ENCODE measurements at regions not wholly inside any gene's neighbourhood (a gene's known extent, or its start where the extent isn't known, plus 50 kb on each side); places are given as distances from the start of the nearest gene placed in this dataset.

DNA sequence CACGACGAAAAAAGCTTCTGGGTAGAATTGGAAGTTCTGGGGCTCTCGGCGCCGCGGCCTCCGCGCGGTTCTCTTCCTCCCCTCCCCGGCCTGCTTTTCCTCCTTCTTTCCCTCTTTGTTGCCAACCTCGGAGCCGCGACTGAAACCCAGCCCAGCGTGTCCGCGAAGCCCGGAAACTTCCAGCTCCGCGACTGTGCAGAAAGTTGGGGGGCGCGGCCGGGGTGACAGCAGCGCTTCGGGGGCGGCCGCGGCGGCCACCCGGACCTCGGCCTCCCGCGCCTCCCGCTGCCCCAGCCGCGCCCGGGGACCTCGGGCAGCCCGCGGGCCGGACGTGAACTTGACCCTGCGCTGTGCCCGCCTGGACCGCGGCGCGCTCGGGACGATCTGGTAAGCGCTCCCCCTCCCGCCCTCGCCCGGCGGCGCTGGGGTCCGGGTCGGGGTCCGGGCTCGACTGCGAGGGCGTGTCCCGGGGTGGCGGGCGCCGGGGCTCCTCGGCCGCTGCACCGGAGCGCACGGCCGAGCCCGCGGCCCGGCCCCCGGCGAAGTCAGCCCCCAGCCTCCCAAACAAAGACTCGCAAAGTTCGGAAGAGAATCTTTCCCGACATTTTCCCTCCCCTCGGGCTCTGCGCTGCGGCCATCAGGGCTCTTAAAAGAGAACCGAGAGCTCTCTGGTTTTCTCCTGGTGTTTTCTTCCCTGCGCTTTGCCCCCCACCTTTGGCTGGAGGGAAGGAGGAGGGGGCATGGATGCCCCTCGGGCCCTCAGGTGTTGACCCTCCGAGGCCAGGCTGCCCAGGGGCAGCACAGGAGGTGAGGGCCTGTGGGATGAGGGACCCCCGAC is 67.9 kb upstream of the WNT7B start (continued):
- no peak for TF ChIP-seq IRF3 (IDR thresholded peaks at IDR 0.05; ENCODE audit: low read depth, low read length)
- TF ChIP-seq RFX5 (IDR thresholded peaks at IDR 0.05; ENCODE audit: low read length): no peak
- no peak for TF ChIP-seq RCOR1 (IDR thresholded peaks at IDR 0.05; ENCODE audit: low read length)
- no peak for TF ChIP-seq EZH2phosphoT487 (IDR thresholded peaks at IDR 0.05; ENCODE audit: borderline replicate concordance, low read depth)
- no peak for TF ChIP-seq TEAD4 (IDR thresholded peaks at IDR 0.05; ENCODE audit: borderline replicate concordance, insufficient read depth)
- TF ChIP-seq, protein P1, sequence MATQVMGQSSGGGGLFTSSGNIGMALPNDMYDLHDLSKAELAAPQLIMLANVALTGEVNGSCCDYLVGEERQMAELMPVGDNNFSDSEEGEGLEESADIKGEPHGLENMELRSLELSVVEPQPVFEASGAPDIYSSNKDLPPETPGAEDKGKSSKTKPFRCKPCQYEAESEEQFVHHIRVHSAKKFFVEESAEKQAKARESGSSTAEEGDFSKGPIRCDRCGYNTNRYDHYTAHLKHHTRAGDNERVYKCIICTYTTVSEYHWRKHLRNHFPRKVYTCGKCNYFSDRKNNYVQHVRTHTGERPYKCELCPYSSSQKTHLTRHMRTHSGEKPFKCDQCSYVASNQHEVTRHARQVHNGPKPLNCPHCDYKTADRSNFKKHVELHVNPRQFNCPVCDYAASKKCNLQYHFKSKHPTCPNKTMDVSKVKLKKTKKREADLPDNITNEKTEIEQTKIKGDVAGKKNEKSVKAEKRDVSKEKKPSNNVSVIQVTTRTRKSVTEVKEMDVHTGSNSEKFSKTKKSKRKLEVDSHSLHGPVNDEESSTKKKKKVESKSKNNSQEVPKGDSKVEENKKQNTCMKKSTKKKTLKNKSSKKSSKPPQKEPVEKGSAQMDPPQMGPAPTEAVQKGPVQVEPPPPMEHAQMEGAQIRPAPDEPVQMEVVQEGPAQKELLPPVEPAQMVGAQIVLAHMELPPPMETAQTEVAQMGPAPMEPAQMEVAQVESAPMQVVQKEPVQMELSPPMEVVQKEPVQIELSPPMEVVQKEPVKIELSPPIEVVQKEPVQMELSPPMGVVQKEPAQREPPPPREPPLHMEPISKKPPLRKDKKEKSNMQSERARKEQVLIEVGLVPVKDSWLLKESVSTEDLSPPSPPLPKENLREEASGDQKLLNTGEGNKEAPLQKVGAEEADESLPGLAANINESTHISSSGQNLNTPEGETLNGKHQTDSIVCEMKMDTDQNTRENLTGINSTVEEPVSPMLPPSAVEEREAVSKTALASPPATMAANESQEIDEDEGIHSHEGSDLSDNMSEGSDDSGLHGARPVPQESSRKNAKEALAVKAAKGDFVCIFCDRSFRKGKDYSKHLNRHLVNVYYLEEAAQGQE (IDR thresholded peaks at IDR 0.05; ENCODE audit: low read depth, low read length): no peak
- TF ChIP-seq EP300 (IDR thresholded peaks at IDR 0.05; ENCODE audit: borderline replicate concordance in 1 of 2, low read depth in 1 of 2, low read length in 1 of 2): no peak

DNA sequence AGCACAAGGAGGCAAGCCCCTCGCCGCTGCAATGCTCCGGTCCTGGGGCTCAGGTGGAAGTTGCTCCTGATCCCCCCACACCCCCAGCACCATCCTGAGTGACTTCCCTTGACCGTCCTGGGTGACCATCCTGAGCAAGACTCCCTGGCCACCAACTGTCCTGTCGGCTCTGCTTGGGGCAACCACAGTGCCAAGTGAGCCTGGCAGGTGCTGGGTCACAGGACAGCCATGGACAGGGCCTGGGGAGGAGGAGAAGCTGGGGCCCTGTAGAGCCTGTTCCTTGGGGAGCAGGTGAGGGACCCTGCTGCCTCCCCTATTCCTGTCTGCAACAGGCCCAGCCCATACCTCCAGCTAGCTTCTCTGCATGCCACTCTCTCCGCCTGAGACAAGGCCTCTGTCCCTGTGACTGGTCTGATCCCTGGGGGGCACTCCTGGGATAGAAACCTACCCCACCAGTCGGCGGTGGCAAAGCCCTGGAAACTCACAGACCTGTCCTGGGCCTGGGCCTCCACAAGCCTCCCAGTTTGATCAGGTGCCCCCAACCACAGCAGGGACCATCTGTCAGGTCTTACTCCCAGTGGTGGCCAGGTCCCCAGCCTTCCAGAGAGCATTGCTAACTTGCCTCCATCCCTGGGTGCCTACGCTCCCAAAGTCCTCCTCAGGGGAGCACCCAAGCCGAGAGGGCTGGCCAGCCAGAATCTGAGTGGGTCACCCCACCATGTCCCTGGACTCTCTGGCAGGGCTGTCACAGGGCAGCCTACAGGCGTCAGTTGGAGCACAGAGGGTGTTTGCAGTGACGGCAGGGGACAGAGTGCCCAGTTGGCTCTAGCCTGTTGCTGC is 68.7 kb upstream of the WNT7B start:
- no peaks in the 10 kb centered on the region for H3K79me2 ChIP-seq (ENCODE audit: insufficient read depth)
- no peaks in the 10 kb centered on the region for H3F3A ChIP-seq (replicated peaks; ENCODE audit: insufficient read depth)
- no peak overlapping the region for H3K27ac ChIP-seq (ENCODE audit: low read depth in 2 of 2, low read length in 1 of 2)
- POLR2A ChIA-PET: interaction anchor here (1.1 kb wide), 1 partner anchor 9 kb away, joined by 3 read pairs; no protein-coding TSS in a partner anchor
- H3K4me2 ChIP-seq: 0 out of 2 replicates have a peak overlapping the region, but pooled peaks have one; percentile 37
- H2AFZ ChIP-seq (ENCODE audit: low read depth): no peak overlapping the region
- TF ChIP-seq GABPA (IDR thresholded peaks at IDR 0.05; ENCODE audit: low read depth): no peak
- no peak for TF ChIP-seq NRF1 (IDR thresholded peaks at IDR 0.05; ENCODE audit: low read depth, low read length)
- no peak for TF ChIP-seq SMC3 (IDR thresholded peaks at IDR 0.05; ENCODE audit: low read depth, low read length)
- TF ChIP-seq, protein P2, sequence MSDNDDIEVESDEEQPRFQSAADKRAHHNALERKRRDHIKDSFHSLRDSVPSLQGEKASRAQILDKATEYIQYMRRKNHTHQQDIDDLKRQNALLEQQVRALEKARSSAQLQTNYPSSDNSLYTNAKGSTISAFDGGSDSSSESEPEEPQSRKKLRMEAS (IDR thresholded peaks at IDR 0.05; ENCODE audit: low read depth): no peak
- no peak for TF ChIP-seq FOXM1 (IDR thresholded peaks at IDR 0.05; ENCODE audit: low read depth)
- no peak for TF ChIP-seq CHD2 (IDR thresholded peaks at IDR 0.05; ENCODE audit: low read length, partially characterized antibody)
- TF ChIP-seq MEF2A (IDR thresholded peaks at IDR 0.05; ENCODE audit: borderline replicate concordance, low read depth): no peak
- no peak for TF ChIP-seq FOXJ3 (CRISPR knock-in tag; IDR thresholded peaks at IDR 0.05)
- no peak for TF ChIP-seq YY1 (IDR thresholded peaks at IDR 0.05; ENCODE audit: low read depth)
- TF ChIP-seq TEAD4 (IDR thresholded peaks at IDR 0.05; ENCODE audit: borderline replicate concordance, insufficient read depth): no peak
- no peak for TF ChIP-seq ELF1 (IDR thresholded peaks at IDR 0.05)
- no peaks in the 10 kb centered on the region for H3K36me3 ChIP-seq (replicated peaks in 1 of 2; ENCODE audit: control insufficient read depth in 1 of 2, insufficient read depth in 2 of 2, low read length in 1 of 2)
- H3K9me3 ChIP-seq: no peaks in the 10 kb centered on the region
- WGBS (ENCODE audit: low lambda C conversion rate): 95% methylated on average over 5 of the region's 12 CpGs
- no peaks in the 10 kb centered on the region for H3K27me3 ChIP-seq (ENCODE audit: insufficient read depth)
- no peaks in the 10 kb centered on the region for H4K20me1 ChIP-seq (ENCODE audit: insufficient read depth)
- H3K9me2 ChIP-seq: no peaks in the 10 kb centered on the region
- peaks cover 0 to 13% of the 10 kb centered on the region in 2 experiments; a peak in 3 of 4 replicates for H3K4me1 ChIP-seq (ENCODE audit: control insufficient read depth in 1 of 2, insufficient read depth in 2 of 2, low read depth in 1 of 2, low read length in 1 of 2)
- H3K4me3 ChIP-seq (ENCODE audit: low read depth in 2 of 2, low read length in 1 of 2): no peak overlapping the region
- no peak overlapping the region for H3K9ac ChIP-seq
- CTCF ChIA-PET: interaction anchor here (1.5 to 2.9 kb wide), 2 partner anchors 9 to 40 kb away, joined by 3 to 14 read pairs; no protein-coding TSS in a partner anchor
- DNase-seq: no peak
